Uterus (tissue), 2 donors: ENCODE measurements at regions not wholly inside any gene's neighbourhood (a gene's known extent, or its start where the extent isn't known, plus 50 kb on each side); places are given as distances from the start of the nearest gene placed in this dataset.

ENCODE experiments used
- POLR2A ChIP-seq, 2 donors: fragments of 450-650 bp; IDR thresholded peaks; one replicate each; pipeline ENCODE4 v1.6.1; 2016; ENCODE audit warnings: antibody characterized with exemption in 2 of 2, mild to moderate bottlenecking in 1 of 2, moderate library complexity in 1 of 2
- TF ChIP-seq, protein P1 (sequence below), 4 experiments: fragments of 200-600 bp in 2 of 4; fragments of 450-650 bp in 2 of 4; sonication (generic) in 2 of 4; IDR thresholded peaks; one replicate each; pipeline ENCODE4 v1.5.1; 2016 to 2019; ENCODE audit warnings: antibody characterized with exemption in 4 of 4, mild to moderate bottlenecking in 2 of 4, moderate library complexity in 1 of 4

DNA sequence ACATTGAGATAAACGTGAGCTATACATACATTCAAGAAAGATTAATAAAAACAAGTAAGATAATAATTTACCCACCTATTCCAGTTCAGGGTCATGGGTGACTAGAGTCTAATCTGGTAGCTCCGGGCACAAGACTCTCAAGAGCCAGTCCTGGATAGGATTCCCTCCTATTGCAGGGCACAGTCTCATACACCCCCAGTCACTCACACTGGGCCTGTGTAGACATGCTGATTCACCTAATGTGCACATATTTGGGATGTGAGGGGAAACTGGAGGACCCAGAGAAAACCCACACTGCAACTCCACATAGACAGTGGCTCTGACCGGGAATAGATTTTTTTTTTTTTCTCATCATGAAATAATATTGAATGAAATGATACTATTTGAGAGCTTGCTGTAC, 81.5 kb upstream of the THUMPD2 start:
- TF ChIP-seq, protein P1, sequence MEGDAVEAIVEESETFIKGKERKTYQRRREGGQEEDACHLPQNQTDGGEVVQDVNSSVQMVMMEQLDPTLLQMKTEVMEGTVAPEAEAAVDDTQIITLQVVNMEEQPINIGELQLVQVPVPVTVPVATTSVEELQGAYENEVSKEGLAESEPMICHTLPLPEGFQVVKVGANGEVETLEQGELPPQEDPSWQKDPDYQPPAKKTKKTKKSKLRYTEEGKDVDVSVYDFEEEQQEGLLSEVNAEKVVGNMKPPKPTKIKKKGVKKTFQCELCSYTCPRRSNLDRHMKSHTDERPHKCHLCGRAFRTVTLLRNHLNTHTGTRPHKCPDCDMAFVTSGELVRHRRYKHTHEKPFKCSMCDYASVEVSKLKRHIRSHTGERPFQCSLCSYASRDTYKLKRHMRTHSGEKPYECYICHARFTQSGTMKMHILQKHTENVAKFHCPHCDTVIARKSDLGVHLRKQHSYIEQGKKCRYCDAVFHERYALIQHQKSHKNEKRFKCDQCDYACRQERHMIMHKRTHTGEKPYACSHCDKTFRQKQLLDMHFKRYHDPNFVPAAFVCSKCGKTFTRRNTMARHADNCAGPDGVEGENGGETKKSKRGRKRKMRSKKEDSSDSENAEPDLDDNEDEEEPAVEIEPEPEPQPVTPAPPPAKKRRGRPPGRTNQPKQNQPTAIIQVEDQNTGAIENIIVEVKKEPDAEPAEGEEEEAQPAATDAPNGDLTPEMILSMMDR (IDR thresholded peaks at IDR 0.05), result no peak
- no peak for TF ChIP-seq POLR2A (IDR thresholded peaks at IDR 0.05)
